Right forelimb (tissue), 1 donor: ENCODE measurements at regions not wholly inside any gene's neighbourhood (a gene's known extent, or its start where the extent isn't known, plus 50 kb on each side); places are given as distances from the start of the nearest gene placed in this dataset.
A peak's percentile ranks its signal among the peaks of the same experiment; 100 is the strongest.
"Not testable (repeated sequence)": the region's sequence is repeated elsewhere in the genome, so short reads cannot be mapped to it uniquely, and the experiment has no call there.

Experiments used
- DNase-seq: peaks from one replicate; pipeline ENCODE4 v3.0.0-alpha.2; 2018

GRCh38 chr17:22310717-22311686 lies 618.7 kb downstream of the KCNJ18 start:
- DNase-seq = no peak

DNA sequence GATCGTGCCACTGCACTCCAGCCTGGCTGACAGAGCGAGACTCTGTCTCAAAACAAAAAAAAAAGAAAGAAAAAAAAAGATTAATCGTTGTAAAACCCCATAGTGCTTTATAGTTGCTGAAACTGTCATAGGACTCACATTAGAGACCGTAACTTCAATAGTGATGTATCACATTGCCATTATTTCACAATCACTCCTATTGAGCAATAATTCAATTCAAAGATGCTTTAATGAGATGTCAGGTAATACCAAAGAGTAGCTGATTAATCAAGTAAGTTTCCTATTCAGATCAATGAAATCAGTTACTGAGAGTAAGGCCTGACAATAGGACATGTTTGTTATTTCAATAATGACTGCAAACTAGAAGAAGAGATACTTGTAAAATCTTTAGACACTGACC lies 628.7 kb downstream of the KCNJ18 start:
- not testable (repeated sequence) for DNase-seq

DNA sequence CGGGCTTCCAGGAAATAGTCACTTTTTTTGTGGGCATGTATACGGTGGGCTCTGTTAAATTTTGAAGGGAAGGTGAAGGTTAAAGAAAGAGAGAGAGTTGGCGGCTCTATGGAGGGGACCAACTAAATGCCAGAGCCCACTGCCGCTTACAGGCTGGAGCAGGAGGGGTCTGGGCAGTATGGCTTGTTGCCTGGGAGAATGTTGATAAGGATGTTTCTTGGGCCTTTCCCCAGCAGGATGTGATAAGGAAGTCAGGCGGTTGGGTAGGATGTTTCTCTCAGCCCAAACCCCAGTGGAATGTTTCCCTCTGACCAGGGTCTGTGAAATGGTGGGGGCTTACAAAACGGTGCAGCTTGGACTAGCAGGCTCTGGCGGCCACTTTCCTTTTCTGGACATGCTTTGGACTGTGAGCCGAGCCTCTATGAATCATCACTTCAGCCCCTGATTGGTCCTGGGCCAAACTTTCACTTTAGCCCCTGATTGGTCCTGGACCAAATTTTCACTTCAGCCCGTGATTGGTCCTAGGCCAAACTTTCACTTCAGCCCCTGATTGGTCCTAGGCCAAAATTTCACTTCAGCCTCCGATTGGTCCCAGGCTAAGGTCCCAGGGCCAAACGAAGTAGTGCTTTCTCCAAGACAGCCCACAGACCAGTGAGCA lies 630.7 kb downstream of the KCNJ18 start:
- DNase-seq = not testable (repeated sequence)

DNA sequence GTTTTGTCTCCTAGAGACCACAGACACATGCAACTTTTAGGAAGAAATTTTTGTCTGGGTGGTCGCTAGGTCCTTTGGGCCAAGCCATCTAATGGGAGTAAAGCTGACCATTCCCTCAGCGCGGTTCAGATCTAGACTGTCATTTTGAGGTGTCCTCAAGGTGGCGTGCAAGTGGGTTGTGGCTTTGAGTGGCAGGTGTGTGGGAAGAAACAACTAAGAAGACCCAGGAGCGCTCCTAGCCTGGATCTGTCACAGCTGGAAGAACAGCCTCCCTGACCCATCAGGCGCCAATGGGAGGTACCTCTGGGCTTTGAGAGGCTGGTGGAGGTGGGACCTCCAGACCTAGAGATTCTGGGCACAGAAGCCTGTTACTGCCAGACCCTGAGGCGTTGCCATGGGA lies 645.1 kb downstream of the KCNJ18 start:
- DNase-seq = no peak

GRCh38 chr17:22356603-22357002 lies 664.3 kb downstream of the KCNJ18 start:
- DNase-seq = not testable (repeated sequence)

GRCh38 chr17:22370988-22371387 lies 678.7 kb downstream of the KCNJ18 start:
- DNase-seq = not testable (repeated sequence)

- no peak for DNase-seq
These were observed 681.6 kb downstream of the KCNJ18 start for GRCh38 chr17:22373911-22374310.

GRCh38 chr17:22374741-22375140 lies 682.4 kb downstream of the KCNJ18 start:
- peak; percentile 23 for DNase-seq

GRCh38 chr17:22376747-22377146 lies 684.4 kb downstream of the KCNJ18 start:
- not testable (repeated sequence) for DNase-seq

DNA sequence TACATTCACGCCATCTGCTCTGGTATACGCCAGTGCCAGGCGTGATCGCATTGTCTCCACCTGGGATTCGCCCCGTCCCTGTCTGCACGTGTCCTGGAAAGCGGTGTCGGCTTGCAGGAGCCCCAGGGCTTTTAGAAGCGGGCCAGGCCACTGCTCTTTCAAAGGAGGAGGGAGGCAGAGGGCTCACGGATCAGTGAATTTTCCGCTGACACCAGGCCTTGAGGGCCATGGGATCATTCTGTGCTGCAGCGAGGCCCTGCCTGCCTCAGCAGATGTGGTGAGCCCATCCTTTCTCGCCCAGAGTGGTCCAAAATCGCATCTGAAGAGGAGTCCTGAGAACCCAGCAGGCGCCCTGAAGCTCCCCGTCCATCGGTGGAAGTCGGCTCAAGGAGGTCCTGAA lies 686.4 kb downstream of the KCNJ18 start:
- not testable (repeated sequence) for DNase-seq

GRCh38 chr17:22381589-22381988 lies 689.3 kb downstream of the KCNJ18 start:
- DNase-seq = not testable (repeated sequence)

- DNase-seq = not testable (repeated sequence)
These were observed 691.6 kb downstream of the KCNJ18 start for GRCh38 chr17:22383772-22384460.

DNA sequence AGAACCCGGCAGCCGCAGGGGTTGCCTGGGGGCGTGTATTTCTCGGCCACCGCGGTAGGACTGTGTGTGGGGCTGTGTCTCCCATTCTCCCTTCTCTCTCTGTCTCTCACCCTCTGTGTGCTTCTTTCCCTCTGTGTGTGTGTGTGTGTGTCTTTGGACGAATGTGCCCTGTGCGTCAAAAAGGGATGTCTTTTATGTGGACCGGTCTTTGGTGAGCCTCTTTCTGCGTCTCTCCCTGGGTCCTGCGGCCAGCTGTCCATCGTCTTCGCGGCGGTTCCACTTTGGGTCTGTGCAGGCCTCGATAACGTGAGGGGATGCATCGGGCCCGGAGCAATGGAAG lies 692.1 kb downstream of the KCNJ18 start:
- not testable (repeated sequence) for DNase-seq

DNA sequence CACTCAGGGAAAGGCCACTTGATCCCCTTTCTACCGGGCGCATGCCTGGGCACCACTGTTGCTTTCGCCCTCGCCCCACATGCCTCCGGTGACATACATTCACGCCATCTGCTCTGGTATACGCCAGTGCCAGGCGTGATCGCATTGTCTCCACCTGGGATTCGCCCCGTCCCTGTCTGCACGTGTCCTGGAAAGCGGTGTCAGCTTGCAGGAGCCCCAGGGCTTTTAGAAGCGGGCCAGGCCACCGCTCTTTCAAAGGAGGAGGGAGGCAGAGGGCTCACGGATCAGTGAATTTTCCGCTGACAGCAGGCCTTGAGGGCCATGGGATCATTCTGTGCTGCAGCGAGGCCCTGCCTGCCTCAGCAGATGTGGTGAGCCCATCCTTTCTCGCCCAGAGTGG lies 706.1 kb downstream of the KCNJ18 start:
- DNase-seq = not testable (repeated sequence)

GRCh38 chr17:22399037-22399436 lies 706.7 kb downstream of the KCNJ18 start:
- DNase-seq = not testable (repeated sequence)

DNA sequence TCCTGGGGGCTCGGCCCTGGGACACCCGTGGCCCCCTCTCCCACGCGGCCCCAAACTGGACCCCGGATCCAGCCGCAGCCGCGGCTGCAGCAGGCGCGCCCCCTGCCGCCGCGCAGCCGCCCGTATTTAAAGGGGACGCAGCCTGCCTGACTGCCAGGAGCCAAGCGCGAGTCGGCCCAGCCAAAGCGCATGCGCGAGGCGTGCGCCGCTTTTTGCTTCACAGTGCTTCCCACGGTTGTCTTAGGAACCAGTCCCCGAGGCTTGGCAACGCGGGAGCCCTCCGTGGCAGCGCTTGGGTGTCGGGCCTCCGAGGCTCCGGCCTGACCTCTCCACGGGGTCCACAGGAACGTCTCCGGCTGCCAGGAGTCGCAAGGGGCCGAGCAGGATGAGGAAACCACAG lies 712.8 kb downstream of the KCNJ18 start:
- not testable (repeated sequence) for DNase-seq

DNA sequence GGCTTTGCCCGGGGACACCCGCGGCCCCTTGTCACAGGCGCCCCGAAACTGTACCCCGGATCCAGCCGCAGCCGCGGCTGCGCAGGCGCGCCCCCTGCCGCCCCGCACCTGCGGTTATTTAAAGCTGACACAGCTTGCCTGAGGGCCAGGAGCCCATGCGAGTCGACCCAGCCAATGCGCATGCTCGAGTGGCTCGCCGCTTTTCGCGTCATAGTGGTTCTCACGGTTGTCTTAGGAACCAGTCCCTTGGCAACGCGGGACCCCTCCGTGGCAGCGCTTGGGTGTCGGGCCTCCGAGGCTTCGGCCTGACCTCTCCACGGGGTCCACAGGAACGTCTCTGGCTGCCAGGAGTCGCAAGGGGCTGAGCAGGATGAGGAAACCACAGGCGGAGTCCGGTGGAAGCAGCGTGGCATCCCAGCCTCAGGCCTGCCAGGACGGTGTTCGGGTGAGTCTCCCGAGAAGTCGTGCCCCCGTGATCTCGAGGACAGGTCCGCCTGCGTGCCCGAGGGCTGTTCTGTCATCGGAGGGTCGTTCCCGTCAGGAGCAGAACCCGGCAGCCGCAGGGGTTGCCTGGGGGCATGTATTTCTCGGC lies 716.9 kb downstream of the KCNJ18 start:
- no peak for DNase-seq

- DNase-seq = no peak
These were observed 717.8 kb downstream of the KCNJ18 start for GRCh38 chr17:22410136-22410535.

DNA sequence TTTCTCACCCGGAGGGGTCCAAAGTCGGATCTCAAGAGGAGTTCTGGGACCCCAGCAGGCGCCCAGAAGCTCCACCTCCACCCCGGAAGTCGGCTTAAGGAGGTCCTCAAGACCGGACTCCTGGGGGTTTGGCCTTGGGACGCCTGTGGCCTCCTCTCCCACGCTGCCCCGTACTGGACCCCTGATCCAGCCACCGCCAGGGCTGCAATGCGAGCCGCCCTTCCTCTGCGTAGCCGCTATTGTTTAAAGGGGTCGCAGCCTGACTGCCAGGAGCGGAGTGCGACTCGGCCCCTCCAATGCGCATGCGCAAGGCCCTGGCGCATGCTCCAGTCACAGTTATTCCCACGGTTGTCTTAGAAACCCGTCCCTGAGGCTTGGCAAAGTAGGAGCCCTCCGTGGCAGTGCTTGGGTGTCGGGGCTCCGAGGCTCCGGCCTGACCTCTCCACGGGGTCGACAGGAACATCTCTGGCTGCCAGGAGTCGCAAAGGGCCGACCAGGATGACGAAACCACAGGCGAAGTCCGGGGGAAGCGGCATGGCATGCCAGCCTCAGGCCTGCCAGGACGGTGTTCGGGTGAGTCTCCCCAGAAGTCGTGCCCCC lies 719.0 kb downstream of the KCNJ18 start:
- no peak for DNase-seq

DNA sequence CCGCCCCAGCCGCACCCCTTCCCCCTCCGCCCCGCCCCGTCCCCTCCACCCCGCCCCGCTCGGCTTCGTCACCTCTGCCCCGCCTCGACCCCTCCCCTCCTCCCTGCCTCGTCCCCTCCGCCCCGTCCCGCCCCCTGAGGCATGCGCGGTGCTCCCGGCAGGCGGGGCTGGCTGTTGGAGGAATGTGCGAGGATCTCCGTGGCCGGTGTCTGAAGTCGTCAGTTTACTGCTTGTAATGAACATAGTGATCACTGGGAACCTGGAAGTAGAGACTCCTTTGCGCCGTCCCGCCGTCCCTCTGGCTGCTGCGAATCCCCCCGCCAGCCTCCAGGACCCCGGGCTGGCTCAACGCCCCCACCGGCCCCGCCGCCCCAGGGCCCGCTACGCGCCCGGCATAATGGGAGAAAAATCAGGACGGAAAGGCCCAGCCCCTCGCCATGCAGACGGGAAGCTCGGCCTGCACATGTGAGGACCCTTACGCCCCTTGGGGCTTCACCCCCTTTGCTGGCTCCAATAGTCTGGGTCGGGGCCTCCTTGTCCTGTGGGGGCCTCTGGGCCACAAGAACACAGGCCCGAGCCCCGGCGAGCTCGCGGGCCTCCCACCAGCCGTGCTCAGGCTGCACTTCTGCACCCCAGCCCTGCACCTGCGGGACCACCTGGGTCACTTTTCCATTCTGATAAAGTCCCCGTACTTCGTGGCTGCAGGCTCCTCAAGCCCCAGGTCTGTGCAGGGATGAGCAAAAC lies 743.1 kb downstream of the KCNJ18 start:
- DNase-seq = no peak

DNA sequence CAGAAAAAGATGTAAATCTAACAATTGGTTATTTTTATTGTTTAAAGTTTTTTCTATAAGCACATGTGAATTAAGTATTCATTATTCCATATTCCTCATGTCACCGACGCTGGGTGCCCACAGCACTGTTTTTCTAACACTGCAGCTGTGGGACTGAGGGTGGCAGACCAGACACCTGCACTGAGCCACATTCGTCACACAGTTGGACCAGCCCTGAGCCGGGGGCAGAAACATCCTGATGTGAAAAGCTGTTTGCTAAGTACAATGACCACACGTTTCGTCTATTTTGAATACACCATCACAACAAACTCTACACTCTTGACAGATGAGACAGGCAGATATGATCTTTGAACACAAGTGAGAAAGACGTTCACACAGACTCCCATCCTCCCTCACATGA lies 749.5 kb downstream of the KCNJ18 start:
- DNase-seq = no peak

GRCh38 chr17:22443061-22443460 lies 750.7 kb downstream of the KCNJ18 start:
- no peak for DNase-seq
